ENCODE measurements at regions not wholly inside any gene's neighbourhood (a gene's known extent, or its start where the extent isn't known, plus 50 kb on each side); places are given as distances from the start of the nearest gene placed in this dataset.

GRCh38 chr3:144692488-144692887, 720.9 kb downstream of the DIPK2A start:
- Histone ChIP-seq H3K4me2 (ENCODE audit: insufficient read depth, insufficient read length, low read length) (no peak overlapping the region), H2AK5ac (ENCODE audit: insufficient read length, low read length) (no peak overlapping the region), H3K4me1 (ENCODE audit: insufficient read depth, low read length) (no peaks in the 10 kb centered on the region; the same call in 1 of the 2 replicates), H4K20me1 (ENCODE audit: control insufficient read depth, insufficient read depth, insufficient read length) (no peaks in the 10 kb centered on the region), H3K79me1 (ENCODE audit: insufficient read depth, low read depth, low read length, poor library complexity, severe bottlenecking) (no peaks in the 10 kb centered on the region), H3T11ph (ENCODE audit: low read length) (no peak overlapping the region), H3K9ac (ENCODE audit: extremely low read depth, insufficient read length, low read length) (no peak overlapping the region), H3K4ac (ENCODE audit: low read depth, low read length) (no peak overlapping the region), H3K14ac (ENCODE audit: insufficient read depth, low read length) (no peak overlapping the region), H3K23me2 (ENCODE audit: insufficient read length, low read depth, low read length, poor library complexity, severe bottlenecking) (no peaks in the 10 kb centered on the region), H4K5ac (ENCODE audit: insufficient read length, low read depth, low read length) (no peak overlapping the region), H3K18ac (ENCODE audit: insufficient read length, low read depth, low read length) (no peak overlapping the region), H4K91ac (ENCODE audit: insufficient read length, low read depth, low read length) (no peak overlapping the region), H2BK5ac (ENCODE audit: insufficient read length, low read length) (no peak overlapping the region), H2BK120ac (ENCODE audit: low read depth, low read length, poor library complexity, severe bottlenecking) (no peak overlapping the region), H2BK20ac (ENCODE audit: low read depth, low read length, poor library complexity, severe bottlenecking) (no peak overlapping the region), H3K79me2 (ENCODE audit: insufficient read depth, low read length) (no peaks in the 10 kb centered on the region), H3K9me3 (ENCODE audit: control insufficient read depth, low read depth, low read length) (no peaks in the 10 kb centered on the region), H3K27me3 (ENCODE audit: insufficient read depth, low read length) (no peaks in the 10 kb centered on the region), H3K23ac (ENCODE audit: insufficient read length, low read depth, low read length) (no peak overlapping the region), H2BK12ac (ENCODE audit: insufficient read length, low read depth, low read length) (no peak overlapping the region), H3K56ac (ENCODE audit: insufficient read length, low read depth, low read length) (no peak overlapping the region), H2AFZ (ENCODE audit: low read length) (no peak overlapping the region), H3K27ac (ENCODE audit: insufficient read length, low read depth, low read length) (no peak overlapping the region), H4K8ac (replicated peaks; ENCODE audit: insufficient read length, low read depth, low read length) (no peak overlapping the region), H2BK15ac (ENCODE audit: low read depth, low read length) (no peak overlapping the region)
- Mint-ChIP-seq H3K27me3 (ENCODE audit: low read depth) (no peaks in the 10 kb centered on the region), H3K27ac (no peak overlapping the region), H3K4me1 (peaks cover 4 to 9% of the 10 kb centered on the region in 2 experiments), H3K4me3 (no peak overlapping the region), H3K36me3 (ENCODE audit: insufficient read depth in 1 of 3, low read depth in 3 of 3) (peaks cover 0 to 19% (median 7%) of the 10 kb centered on the region in 3 experiments; a peak in 4 of 7 replicates), H3K9me3 (peaks cover 6 to 12% of the 10 kb centered on the region in 2 experiments)
- TF ChIP-seq, protein P1, sequence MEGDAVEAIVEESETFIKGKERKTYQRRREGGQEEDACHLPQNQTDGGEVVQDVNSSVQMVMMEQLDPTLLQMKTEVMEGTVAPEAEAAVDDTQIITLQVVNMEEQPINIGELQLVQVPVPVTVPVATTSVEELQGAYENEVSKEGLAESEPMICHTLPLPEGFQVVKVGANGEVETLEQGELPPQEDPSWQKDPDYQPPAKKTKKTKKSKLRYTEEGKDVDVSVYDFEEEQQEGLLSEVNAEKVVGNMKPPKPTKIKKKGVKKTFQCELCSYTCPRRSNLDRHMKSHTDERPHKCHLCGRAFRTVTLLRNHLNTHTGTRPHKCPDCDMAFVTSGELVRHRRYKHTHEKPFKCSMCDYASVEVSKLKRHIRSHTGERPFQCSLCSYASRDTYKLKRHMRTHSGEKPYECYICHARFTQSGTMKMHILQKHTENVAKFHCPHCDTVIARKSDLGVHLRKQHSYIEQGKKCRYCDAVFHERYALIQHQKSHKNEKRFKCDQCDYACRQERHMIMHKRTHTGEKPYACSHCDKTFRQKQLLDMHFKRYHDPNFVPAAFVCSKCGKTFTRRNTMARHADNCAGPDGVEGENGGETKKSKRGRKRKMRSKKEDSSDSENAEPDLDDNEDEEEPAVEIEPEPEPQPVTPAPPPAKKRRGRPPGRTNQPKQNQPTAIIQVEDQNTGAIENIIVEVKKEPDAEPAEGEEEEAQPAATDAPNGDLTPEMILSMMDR (conservative IDR thresholded peaks at IDR 0.05) = no peak
- no CpG with 5 or more reads among the region's 4 CpGs for WGBS (ENCODE audit: extremely low coverage, insufficient read length, low lambda C conversion rate)
- DNase-seq = no peak

Measured in H9 (cell line).